Neutrophil (primary cell): ENCODE measurements at regions not wholly inside any gene's neighbourhood (a gene's known extent, or its start where the extent isn't known, plus 50 kb on each side); places are given as distances from the start of the nearest gene placed in this dataset.

Experiments used
- H3K27ac ChIP-seq: fragments of 200-600 bp; sonication (generic); 2 replicates; pipeline ENCODE4 v1.5.1; 2016; ENCODE audit warnings: mild to moderate bottlenecking, moderate library complexity
- H3K27me3 ChIP-seq: fragments of 200-600 bp; sonication (generic); 2 replicates; pipeline ENCODE4 v1.6.0; 2016; ENCODE audit warnings: mild to moderate bottlenecking
- H3K36me3 ChIP-seq: fragments of 200-600 bp; sonication (generic); 2 replicates; pipeline ENCODE4 v1.5.1; 2017
- H3K4me1 ChIP-seq, 2 experiments: fragments of 200-600 bp in 1 of 2; sonication (generic) in 1 of 2; 1 replicate in 1 of 2; 2 replicates in 1 of 2; pipeline versions ENCODE4 v1.5.1 to v1.6.1; 2013 to 2016; ENCODE audit warnings: low read depth in 1 of 2, low read length in 1 of 2, mild to moderate bottlenecking in 1 of 2, moderate library complexity in 1 of 2; ENCODE audit not compliant: control insufficient read depth in 1 of 2, insufficient read depth in 1 of 2
- H3K4me3 ChIP-seq, 2 experiments: fragments of 200-600 bp in 1 of 2; sonication (generic) in 1 of 2; 1 replicate in 1 of 2; 2 replicates in 1 of 2; pipeline ENCODE4 v1.5.1; 2013 to 2016; ENCODE audit warnings: low read depth in 1 of 2, low read length in 1 of 2, mild to moderate bottlenecking in 1 of 2, moderate library complexity in 1 of 2
- H3K9me3 ChIP-seq: fragments of 200-600 bp; sonication (generic); 2 replicates; pipeline ENCODE4 v1.5.1; 2016
- TF ChIP-seq, protein P1 (sequence below): fragments of 200-600 bp; sonication (generic); IDR thresholded peaks from 2 replicates; pipeline ENCODE4 v1.5.1; 2016; ENCODE audit warnings: antibody characterized with exemption

DNA sequence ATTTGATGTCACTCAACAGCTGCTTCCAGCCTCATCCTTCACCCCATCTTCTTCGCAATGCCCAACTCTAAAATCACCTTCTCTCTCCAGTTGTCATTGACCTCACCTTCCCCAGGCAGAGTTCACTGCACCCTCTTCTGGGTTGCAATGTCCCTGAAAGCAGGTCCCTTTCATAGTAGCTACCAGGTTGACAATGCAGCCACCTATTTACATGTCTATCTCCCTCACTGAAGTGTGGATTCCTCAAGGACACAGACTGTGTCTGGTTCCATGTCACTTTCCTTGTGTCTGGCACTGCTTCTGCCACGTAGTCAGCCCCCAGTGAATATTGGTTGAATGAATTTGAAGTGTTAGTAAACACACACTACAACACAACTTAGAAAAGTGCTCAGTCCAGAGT, 445.5 kb upstream of the WWC1 start:
- Histone ChIP-seq H3K4me1 (no peaks in the 10 kb centered on the region), H3K27ac (no peak overlapping the region), H3K9me3 (no peaks in the 10 kb centered on the region), H3K4me3 (no peak overlapping the region), H3K27me3 (no peaks in the 10 kb centered on the region), H3K36me3 (no peaks in the 10 kb centered on the region)
- TF ChIP-seq, protein P1, sequence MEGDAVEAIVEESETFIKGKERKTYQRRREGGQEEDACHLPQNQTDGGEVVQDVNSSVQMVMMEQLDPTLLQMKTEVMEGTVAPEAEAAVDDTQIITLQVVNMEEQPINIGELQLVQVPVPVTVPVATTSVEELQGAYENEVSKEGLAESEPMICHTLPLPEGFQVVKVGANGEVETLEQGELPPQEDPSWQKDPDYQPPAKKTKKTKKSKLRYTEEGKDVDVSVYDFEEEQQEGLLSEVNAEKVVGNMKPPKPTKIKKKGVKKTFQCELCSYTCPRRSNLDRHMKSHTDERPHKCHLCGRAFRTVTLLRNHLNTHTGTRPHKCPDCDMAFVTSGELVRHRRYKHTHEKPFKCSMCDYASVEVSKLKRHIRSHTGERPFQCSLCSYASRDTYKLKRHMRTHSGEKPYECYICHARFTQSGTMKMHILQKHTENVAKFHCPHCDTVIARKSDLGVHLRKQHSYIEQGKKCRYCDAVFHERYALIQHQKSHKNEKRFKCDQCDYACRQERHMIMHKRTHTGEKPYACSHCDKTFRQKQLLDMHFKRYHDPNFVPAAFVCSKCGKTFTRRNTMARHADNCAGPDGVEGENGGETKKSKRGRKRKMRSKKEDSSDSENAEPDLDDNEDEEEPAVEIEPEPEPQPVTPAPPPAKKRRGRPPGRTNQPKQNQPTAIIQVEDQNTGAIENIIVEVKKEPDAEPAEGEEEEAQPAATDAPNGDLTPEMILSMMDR, result no peak

DNA sequence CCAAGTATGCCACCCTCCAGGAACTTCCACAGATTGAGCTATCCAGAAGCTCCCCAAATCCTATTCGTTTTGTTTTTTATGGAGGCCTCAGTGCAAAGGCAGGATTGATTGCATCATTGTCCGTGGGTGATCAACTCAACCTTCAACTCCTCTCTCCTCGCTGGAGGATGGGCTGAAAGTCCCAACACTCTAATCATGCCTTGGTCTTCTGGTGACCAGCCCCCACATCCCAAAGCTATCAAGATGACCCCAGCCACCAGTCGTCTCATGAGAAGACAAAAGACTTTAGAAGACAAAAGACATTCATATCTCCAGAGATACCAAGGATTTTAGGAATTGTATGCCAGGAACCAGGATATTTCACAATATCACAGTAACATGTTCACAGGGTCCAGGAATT, 441.6 kb upstream of the WWC1 start:
- no peak overlapping the region for H3K27ac ChIP-seq
- no peaks in the 10 kb centered on the region for H3K36me3 ChIP-seq
- H3K27me3 ChIP-seq, result no peaks in the 10 kb centered on the region
- no peaks in the 10 kb centered on the region for H3K9me3 ChIP-seq
- no peaks in the 10 kb centered on the region for H3K4me1 ChIP-seq
- no peak overlapping the region for H3K4me3 ChIP-seq
- TF ChIP-seq, protein P1, result no peak

DNA sequence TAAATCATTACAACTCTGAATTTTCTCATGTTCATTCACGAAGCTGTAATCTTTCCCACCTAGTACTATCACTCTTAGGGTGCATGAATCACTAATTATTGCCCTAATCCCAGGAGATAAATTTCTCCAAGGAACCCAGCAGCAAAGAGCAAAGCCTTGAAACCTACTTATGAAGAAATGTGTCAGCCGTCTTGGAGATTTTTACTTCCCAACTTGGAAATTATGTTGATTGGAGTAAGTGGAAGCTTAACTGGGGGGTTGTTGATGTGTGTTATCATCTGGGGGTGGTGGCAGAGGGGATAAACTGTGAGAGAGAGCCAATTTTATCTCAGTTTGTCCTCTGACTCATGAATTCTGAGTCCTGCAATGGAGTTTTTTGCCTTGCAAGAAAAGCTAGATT, 440.5 kb upstream of the WWC1 start:
- H3K4me1 ChIP-seq, result no peaks in the 10 kb centered on the region
- H3K27ac ChIP-seq, result no peak overlapping the region
- TF ChIP-seq, protein P1, result no peak

DNA sequence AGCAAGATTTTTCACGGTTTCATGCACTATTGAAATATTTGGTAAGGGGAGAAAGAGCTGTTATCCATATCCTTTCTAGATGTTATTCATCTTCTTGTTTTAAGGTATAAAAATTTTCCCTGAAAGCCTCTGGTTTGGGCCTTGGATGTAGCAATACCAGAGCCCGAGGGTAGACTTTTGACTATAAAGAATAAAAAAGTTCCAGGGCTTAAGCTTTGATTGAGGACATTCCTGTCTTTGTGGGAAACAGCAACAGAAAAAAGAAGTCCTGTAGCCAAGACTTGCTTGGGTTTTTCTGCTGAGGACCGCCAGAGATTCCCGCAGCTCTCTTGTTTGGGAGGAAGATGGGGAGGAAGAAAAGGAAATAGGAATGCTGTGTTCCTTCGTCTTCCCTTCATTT, 440.0 kb upstream of the WWC1 start:
- no peak overlapping the region for H3K4me3 ChIP-seq
- H3K4me1 ChIP-seq, result no peaks in the 10 kb centered on the region
- no peak overlapping the region for H3K27ac ChIP-seq
- no peaks in the 10 kb centered on the region for H3K27me3 ChIP-seq
- no peaks in the 10 kb centered on the region for H3K36me3 ChIP-seq
- TF ChIP-seq, protein P1, result no peak
- no peaks in the 10 kb centered on the region for H3K9me3 ChIP-seq

More for the DNA sequence above, 440.5 kb upstream of the WWC1 start:
- Histone ChIP-seq H3K36me3 (no peaks in the 10 kb centered on the region), H3K9me3 (no peaks in the 10 kb centered on the region), H3K4me3 (no peak overlapping the region), H3K27me3 (no peaks in the 10 kb centered on the region)

GRCh38 chr5:167852515-167852914, 438.9 kb upstream of the WWC1 start:
- Histone ChIP-seq H3K27ac (no peak overlapping the region), H3K36me3 (no peaks in the 10 kb centered on the region), H3K27me3 (no peaks in the 10 kb centered on the region), H3K4me3 (no peak overlapping the region), H3K9me3 (no peaks in the 10 kb centered on the region), H3K4me1 (no peaks in the 10 kb centered on the region)
- TF ChIP-seq, protein P1, result no peak

DNA sequence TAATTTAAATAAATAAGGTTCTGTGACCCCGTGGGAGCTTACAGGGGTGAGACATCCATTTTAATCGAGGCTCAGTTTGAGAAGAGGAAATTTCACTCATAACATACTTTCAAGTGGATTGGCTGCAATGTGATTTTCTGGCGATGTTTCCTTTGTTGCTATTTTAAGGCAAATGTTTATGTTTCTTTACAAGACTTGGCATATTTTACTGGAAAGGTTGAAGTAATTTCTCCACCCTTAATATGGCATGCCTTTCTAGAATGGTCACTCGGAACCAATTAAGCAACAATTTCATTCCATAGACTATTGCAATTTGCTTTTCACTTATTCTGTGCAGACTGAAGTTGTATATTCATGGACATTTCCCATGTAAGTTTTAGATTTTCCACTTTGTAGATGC, 438.0 kb upstream of the WWC1 start:
- H3K36me3 ChIP-seq, result no peaks in the 10 kb centered on the region
- H3K27ac ChIP-seq, result no peak overlapping the region
- TF ChIP-seq, protein P1, result no peak
- no peaks in the 10 kb centered on the region for H3K9me3 ChIP-seq
- H3K27me3 ChIP-seq, result no peaks in the 10 kb centered on the region
- no peaks in the 10 kb centered on the region for H3K4me1 ChIP-seq
- no peak overlapping the region for H3K4me3 ChIP-seq
